ENCODE measurements at regions not wholly inside any gene's neighbourhood (a gene's known extent, or its start where the extent isn't known, plus 50 kb on each side); places are given as distances from the start of the nearest gene placed in this dataset.

GRCh38 chr2:13255485-13255884 lies 538.7 kb downstream of the TRIB2 start:
- TF ChIP-seq CTCF (IDR thresholded peaks at IDR 0.05; ENCODE audit: insufficient read depth, low read length, poor library complexity, severe bottlenecking) (no peak), EZH2phosphoT487 (conservative IDR thresholded peaks at IDR 0.05; ENCODE audit: low read length) (no peak)
